ENCODE measurements at regions not wholly inside any gene's neighbourhood (a gene's known extent, or its start where the extent isn't known, plus 50 kb on each side); places are given as distances from the start of the nearest gene placed in this dataset.
A peak's percentile ranks its signal among the peaks of the same experiment; 100 is the strongest.
"Not testable (repeated sequence)": the region's sequence is repeated elsewhere in the genome, so short reads cannot be mapped to it uniquely, and the experiment has no call there.

DNA sequence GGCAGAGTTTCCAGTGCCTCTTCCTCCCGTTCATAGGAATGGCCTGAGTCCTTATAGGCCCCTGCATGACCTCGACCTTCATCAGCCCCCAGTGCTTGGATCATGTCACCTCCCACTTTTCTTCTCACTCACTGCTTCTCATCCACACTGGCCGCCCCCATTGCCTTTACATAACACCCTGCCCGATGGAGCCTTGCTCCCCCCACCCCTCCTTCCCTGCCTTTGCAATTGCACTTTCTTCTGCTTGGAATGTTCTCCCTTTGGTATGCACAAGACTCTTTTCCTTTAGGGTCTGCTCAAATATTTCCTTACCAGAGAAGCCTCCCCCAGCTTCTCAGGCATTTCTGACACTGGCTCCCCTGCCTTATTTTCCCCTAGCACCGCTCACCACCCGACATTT is 125.2 kb upstream of the KCNJ6 start:
- DNase-seq = no peak

- no peak for DNase-seq
Measured at GRCh38 chr21:38042246-38042645, 126.0 kb upstream of the KCNJ6 start.

DNA sequence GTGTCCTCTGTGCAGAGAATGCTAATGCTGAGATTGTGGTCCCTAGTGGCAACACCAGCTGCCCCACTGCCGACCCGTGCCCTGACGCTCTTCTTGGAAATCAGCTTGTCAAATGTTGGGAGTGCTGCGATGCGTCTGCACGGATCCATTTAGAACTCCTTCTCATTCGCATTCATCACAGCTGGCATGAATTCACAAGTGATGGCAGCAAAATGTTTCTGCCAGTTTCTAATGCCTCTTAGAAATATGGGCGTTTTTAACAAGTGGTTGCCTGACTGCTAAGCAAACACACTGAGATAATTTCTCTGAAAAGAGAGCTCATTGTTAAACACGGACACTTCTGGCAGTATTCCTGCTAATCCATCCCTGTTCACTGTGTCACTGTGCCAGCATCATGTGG is 131.9 kb upstream of the KCNJ6 start:
- DNase-seq = peak; percentile 42

- no peak for DNase-seq
Measured at GRCh38 chr21:38054334-38054733, 138.1 kb upstream of the KCNJ6 start.

DNA sequence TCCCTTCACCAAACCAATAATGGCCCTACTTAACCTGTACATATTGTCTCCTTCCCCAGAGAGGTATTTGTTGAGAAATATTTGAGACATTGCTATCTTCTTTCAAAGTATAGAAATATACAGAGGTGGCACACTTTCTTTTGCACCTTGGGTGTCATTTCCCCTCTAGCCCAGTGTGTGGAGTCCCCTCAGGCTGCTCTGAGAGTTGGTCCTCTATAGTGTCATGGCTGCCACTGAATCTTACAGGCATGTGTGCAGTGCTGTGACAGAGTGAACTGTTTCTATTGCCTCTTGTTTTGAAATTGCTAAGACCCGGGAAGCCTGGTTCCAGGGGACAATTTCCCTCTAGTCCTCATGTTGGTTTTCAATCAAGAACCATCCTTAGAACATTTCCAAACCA is 140.2 kb upstream of the KCNJ6 start:
- DNase-seq = no peak

GRCh38 chr21:38057626-38058025 is 141.4 kb upstream of the KCNJ6 start:
- DNase-seq = no peak

DNA sequence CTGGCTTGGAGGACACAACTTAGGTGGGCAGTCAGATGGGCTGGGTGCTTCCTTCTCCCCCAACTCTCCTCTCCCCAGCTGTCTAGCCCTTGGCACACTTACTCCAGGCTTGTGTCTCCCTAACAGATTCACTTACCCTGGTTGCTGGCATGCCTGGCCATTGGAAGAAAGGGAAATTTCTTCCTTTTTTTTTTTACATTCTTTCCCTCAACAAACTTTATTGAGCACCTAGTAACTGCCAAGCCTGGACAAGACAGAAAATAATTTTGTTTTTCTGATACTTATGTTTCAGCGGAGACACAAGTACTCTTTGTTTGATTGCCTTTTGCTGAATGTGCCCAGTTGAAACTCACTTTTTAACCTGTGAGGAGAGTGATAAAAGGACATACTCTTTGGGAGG is 144.3 kb upstream of the KCNJ6 start:
- no peak for DNase-seq

DNA sequence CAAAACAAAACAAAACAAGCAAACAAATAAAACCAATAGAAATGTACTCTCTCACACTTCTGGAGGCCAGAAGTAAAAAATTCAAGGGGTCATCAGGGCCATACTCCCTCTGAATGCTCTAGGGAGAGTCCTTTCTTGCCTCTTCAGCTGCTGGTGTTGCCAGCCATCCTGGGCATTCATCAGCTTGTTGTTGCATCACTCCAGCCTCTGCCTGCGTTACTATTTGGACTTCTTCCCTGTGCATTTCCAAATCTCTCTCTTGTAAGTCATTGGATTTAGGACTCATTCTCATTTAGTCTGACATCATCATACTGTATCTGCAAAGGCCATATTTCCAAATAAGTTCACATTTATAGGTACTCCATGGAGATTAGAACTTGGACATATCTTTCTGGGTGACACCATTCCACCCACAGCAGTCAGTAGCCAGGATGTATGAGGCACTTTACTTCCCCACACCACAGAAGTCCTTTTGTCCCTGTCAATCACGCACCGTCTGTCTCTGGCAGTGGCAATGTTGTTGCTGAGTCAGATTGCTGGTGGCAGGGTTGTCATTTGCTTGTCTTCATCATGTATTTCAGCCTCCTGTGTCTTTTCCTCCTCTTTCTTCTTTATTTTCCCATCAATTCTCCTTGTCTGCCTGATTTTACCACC is 151.0 kb upstream of the KCNJ6 start:
- DNase-seq = peak; percentile 16

- DNase-seq = no peak
Measured at GRCh38 chr21:38072489-38072888, 156.2 kb upstream of the KCNJ6 start.

DNA sequence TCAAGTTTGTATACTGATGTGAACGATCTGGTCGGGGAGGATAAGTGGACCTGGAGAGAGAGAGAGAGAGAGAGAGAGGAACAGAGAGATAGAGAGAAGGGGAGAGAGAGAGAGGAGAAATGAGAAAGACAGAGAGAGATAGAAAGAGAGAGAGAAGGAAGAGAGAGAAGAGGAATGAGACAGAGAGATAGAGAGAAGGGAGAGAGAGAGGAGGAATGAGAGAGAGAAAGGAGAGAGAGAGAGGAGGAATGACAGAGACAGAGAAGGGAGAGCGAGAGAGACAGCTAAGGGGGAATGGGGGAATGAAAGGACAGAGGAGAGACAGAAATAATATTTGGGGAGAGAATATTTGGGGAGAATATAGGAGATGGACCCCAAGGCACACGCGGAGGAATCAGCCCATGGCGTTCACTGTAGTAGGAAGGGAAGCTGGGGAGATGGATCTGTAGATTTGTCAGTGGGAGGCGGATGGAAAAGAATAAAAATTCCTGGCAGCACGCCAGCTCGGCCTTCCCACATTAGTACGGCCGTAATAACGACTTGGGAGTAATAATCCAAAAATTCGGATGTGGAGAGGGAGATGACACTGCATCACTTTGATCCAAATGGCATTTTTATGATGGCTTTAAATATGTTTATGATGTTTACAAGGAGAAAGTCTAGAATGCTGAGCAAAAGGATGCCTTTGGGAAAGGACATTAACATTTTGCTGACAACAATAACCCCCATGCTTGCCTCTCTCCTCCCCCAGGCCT is 159.8 kb upstream of the KCNJ6 start:
- no peak for DNase-seq

- peak; percentile 41 for DNase-seq
Measured at GRCh38 chr21:38077569-38077968, 161.3 kb upstream of the KCNJ6 start.

DNA sequence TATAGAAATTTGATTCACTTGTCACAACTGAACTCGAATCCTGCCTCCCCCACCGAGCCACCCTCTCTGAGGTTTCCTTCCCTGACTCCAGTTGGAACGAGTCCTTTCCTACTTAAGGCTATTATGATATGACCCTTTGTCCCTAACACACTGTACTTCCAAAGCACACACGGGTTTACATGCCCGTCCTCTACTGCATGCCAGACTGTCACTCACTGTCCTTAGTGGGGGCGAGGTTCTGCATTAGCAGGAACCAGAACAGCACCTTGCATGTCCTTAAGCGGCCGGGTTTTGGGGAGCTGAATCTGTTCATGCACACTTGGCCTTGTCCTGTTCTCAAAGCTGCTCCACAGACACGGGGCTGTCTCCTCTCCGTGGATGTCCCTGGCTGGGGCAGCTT is 164.6 kb upstream of the KCNJ6 start:
- no peak for DNase-seq

GRCh38 chr21:38081708-38082107 is 165.5 kb upstream of the KCNJ6 start:
- no peak for DNase-seq

- DNase-seq = no peak
Measured at GRCh38 chr21:38082936-38083485, 166.8 kb upstream of the KCNJ6 start.

- DNase-seq = peak; percentile 10
Measured at GRCh38 chr21:38083535-38083934, 167.3 kb upstream of the KCNJ6 start.

DNA sequence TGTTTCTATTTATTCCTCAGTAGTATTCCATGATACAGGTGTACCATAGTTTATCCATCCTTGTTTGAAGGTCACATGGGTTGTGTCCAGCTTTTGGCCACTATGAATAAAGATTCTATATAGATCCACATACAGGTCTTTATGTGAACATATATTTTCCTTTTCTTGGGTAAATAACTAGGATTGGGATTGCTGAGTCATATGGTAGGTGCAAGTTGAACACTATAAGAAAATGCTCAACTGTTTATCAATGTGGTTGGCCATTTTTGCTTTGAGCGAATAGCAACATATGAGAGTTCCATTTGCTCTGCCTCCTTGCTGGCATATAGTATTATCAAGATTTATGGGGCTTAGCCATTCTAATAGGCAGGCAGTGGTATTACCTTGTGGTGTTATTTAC is 170.2 kb upstream of the KCNJ15 start:
- no peak for DNase-seq

GRCh38 chr21:38088916-38089762 is 167.7 kb upstream of the KCNJ15 start:
- no peak for DNase-seq

- no peak for DNase-seq
Measured at GRCh38 chr21:38089763-38090046, 167.1 kb upstream of the KCNJ15 start.

DNA sequence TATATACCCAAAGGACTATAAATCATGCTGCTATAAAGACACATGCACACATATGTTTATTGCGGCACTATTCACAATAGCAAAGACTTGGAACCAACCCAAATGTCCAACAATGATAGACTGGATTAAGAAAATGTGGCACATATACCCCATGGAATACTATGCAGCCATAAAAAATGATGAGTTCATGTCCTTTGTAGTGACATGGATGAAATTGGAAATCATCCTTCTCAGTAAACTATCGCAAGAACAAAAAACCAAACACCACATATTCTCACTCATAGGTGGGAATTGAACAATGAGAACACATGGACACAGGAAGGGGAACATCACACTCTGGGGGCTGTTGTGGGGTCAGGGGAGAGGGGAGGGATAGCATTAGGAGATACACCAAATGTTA is 165.7 kb upstream of the KCNJ15 start:
- DNase-seq = not testable (repeated sequence)

- DNase-seq = peak; percentile 24
Measured at GRCh38 chr21:38092051-38092450, 164.7 kb upstream of the KCNJ15 start.

GRCh38 chr21:38095220-38095619 is 161.6 kb upstream of the KCNJ15 start:
- DNase-seq = no peak

GRCh38 chr21:38097789-38098188 is 159.0 kb upstream of the KCNJ15 start:
- no peak for DNase-seq

DNA sequence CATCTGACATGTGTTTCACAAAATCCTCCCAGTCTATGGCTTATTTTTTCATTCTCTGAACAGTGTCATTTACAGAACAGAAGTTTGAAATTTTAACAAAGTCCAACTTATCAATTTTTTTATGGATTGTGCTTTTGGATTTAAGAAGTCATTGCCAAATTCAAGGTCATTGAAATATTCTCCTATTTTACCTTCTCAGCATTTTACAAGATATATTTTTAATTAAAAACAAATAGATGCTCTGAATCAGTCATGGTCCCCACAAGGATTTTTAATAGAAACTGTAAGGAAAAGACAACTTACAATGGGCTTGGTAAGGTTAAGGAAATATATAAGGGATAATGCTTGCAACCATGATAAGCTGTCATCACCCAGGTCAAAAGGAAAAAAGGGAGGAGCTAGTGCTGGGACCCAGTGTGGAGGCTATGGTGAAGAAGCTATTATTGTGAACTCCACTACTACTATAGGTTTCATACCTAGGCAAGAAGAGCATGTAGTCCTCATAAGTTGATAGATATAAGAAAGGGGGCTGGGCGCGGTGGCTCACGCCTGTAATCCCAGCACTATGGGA is 144.5 kb upstream of the KCNJ15 start:
- DNase-seq = no peak

Measured in eye (tissue), 1 donor.